Stimulated activated naive CD8-positive, alpha-beta T cell treated with anti-CD3 and anti-CD28 coated beads, Interleukin-15, Interleukin-2, amounts not matched to agents 100 ng/mL and 50 ng/mL, for 24 hours (primary cell): ENCODE measurements at regions not wholly inside any gene's neighbourhood (a gene's known extent, or its start where the extent isn't known, plus 50 kb on each side); places are given as distances from the start of the nearest gene placed in this dataset.
"Not testable (repeated sequence)": the region's sequence is repeated elsewhere in the genome, so short reads cannot be mapped to it uniquely, and the experiment has no call there.

ENCODE experiments used
- H3K27ac Mint-ChIP-seq: one replicate; pipeline ENCODE4 v1.8.0; 2021; ENCODE audit warnings: mild to moderate bottlenecking, mixed read lengths
- H3K27me3 Mint-ChIP-seq: one replicate; pipeline ENCODE4 v1.8.0; 2021; ENCODE audit warnings: mixed read lengths
- H3K36me3 Mint-ChIP-seq: one replicate; pipeline ENCODE4 v1.8.0; 2021; ENCODE audit warnings: low read depth, mixed read lengths
- H3K4me1 Mint-ChIP-seq: one replicate; pipeline ENCODE4 v1.8.0; 2021; ENCODE audit warnings: low read depth, mixed read lengths
- H3K4me3 Mint-ChIP-seq: one replicate; pipeline ENCODE4 v1.8.0; 2021; ENCODE audit warnings: mild to moderate bottlenecking, mixed read lengths
- H3K9me3 Mint-ChIP-seq: one replicate; pipeline ENCODE4 v1.8.0; 2021; ENCODE audit warnings: mixed read lengths

- Mint-ChIP-seq H3K27ac (no peak overlapping the region), H3K9me3 (no peaks in the 10 kb centered on the region), H3K36me3 (no peaks in the 10 kb centered on the region), H3K4me3 (no peak overlapping the region), H3K4me1 (peaks cover 3% of the 10 kb centered on the region), H3K27me3 (peaks cover 6% of the 10 kb centered on the region)
These were observed 488.3 kb upstream of the ADARB2 start for GRCh38 chr10:2225609-2226008.

- no peak overlapping the region for H3K4me3 Mint-ChIP-seq
- H3K4me1 Mint-ChIP-seq = peaks cover 3% of the 10 kb centered on the region
- H3K36me3 Mint-ChIP-seq = no peaks in the 10 kb centered on the region
- H3K27me3 Mint-ChIP-seq = peaks cover 3% of the 10 kb centered on the region
- H3K27ac Mint-ChIP-seq = no peak overlapping the region
- no peaks in the 10 kb centered on the region for H3K9me3 Mint-ChIP-seq
These were observed 486.4 kb upstream of the ADARB2 start for GRCh38 chr10:2223548-2224320.

GRCh38 chr10:2222631-2223030, 485.3 kb upstream of the ADARB2 start:
- Mint-ChIP-seq H3K4me3 (no peak overlapping the region), H3K36me3 (no peaks in the 10 kb centered on the region)

GRCh38 chr10:2214805-2215204, 477.5 kb upstream of the ADARB2 start:
- Mint-ChIP-seq H3K4me3 (no peak overlapping the region), H3K36me3 (no peaks in the 10 kb centered on the region), H3K9me3 (no peaks in the 10 kb centered on the region), H3K27me3 (peaks cover 11% of the 10 kb centered on the region), H3K4me1 (no peaks in the 10 kb centered on the region), H3K27ac (no peak overlapping the region)

More at GRCh38 chr10:2222631-2223030, 485.3 kb upstream of the ADARB2 start:
- peaks cover 3% of the 10 kb centered on the region for H3K27me3 Mint-ChIP-seq
- no peak overlapping the region for H3K27ac Mint-ChIP-seq
- no peaks in the 10 kb centered on the region for H3K9me3 Mint-ChIP-seq
- peaks cover 3% of the 10 kb centered on the region for H3K4me1 Mint-ChIP-seq

- Mint-ChIP-seq H3K27ac (no peak overlapping the region), H3K4me1 (no peaks in the 10 kb centered on the region), H3K9me3 (no peaks in the 10 kb centered on the region), H3K27me3 (peaks cover 11% of the 10 kb centered on the region), H3K4me3 (no peak overlapping the region), H3K36me3 (no peaks in the 10 kb centered on the region)
These were observed 476.8 kb upstream of the ADARB2 start for GRCh38 chr10:2214092-2214491.

GRCh38 chr10:2212244-2212834, 475.0 kb upstream of the ADARB2 start:
- Mint-ChIP-seq H3K4me3 (no peak overlapping the region), H3K36me3 (no peaks in the 10 kb centered on the region), H3K27me3 (peaks cover 11% of the 10 kb centered on the region), H3K9me3 (no peaks in the 10 kb centered on the region), H3K27ac (no peak overlapping the region), H3K4me1 (no peaks in the 10 kb centered on the region)

DNA sequence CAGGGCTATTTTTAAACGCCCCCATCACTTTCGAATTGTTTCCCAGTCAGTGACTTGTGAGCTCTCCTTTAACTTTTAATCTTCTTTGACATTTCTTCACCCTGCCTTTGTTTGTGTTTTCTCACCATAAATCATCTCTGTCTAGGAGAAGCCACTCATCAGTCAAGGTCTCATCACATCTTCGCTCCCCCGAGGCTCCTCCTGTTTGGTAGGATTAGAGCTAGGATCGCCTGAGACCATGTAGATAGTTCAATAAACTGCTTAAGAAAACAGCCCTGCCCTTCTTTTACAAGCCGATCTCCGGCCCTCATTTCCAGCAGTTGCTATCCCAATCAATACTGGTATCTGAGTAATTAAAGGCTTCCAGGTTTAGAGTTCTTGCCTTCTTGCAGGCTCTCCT, 472.8 kb upstream of the ADARB2 start:
- Mint-ChIP-seq H3K9me3 (no peaks in the 10 kb centered on the region), H3K4me3 (no peak overlapping the region), H3K27me3 (peaks cover 12% of the 10 kb centered on the region), H3K4me1 (no peaks in the 10 kb centered on the region), H3K36me3 (no peaks in the 10 kb centered on the region), H3K27ac (no peak overlapping the region)

GRCh38 chr10:2208106-2208505, 470.8 kb upstream of the ADARB2 start:
- H3K27ac Mint-ChIP-seq = no peak overlapping the region

DNA sequence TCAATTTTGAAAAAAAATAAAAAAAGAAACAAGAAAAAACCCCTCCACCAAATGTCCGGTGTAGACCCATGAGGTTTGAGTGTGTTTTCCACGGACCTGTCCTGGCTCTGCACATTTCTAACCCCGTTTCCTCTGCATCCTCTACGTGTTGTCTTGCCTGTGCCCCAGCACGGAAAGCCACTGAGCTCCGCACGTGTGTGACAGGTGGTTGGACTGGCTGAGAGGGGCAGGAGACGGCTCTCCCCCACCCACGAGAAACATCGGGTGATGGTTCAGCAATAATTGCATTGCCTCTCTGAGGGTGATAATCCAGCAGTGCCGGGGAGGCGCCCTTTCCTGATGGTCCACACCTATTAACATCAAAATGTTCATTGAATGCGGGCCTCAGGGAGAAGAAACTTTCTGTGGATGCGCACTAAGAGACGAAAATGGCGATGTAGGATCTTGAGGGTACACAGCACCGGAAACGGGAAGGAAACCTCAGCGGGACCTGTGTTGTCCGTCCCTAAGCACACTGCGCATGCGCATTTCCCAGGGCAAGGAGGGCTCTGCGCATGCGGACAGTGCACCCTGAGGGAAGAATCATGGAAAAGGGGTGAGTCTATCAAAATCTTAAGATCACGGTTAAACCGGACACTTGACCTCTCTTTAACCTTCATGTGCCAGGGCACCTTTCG, 470.1 kb upstream of the ADARB2 start:
- Mint-ChIP-seq H3K27ac (no peak overlapping the region), H3K4me3 (no peak overlapping the region), H3K36me3 (no peaks in the 10 kb centered on the region), H3K4me1 (no peaks in the 10 kb centered on the region), H3K27me3 (peaks cover 23% of the 10 kb centered on the region), H3K9me3 (no peaks in the 10 kb centered on the region)

More at GRCh38 chr10:2208106-2208505, 470.8 kb upstream of the ADARB2 start:
- Mint-ChIP-seq H3K4me1 (no peaks in the 10 kb centered on the region), H3K27me3 (peaks cover 23% of the 10 kb centered on the region), H3K4me3 (no peak overlapping the region), H3K36me3 (no peaks in the 10 kb centered on the region), H3K9me3 (no peaks in the 10 kb centered on the region)

DNA sequence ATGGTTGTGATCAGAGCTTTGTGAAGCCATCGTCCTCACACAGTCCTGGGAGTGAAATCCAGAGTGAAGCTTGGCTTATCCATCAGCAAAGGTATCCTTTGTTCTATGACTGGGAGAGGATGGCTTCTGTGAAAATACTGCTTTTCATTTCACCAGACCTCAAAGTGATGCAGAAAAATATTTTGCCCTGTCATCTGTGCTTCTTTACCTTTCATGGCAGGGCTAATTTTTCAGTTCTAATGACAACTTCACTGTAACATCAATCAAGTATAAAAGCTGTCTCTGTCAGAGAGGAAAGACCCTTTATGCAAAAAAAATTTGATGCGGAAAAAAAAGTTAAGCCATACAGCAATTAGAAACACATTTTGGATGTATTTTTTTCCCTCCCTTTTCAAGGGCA, 468.1 kb upstream of the ADARB2 start:
- no peaks in the 10 kb centered on the region for H3K36me3 Mint-ChIP-seq
- peaks cover 22% of the 10 kb centered on the region for H3K27me3 Mint-ChIP-seq
- no peaks in the 10 kb centered on the region for H3K4me1 Mint-ChIP-seq
- no peak overlapping the region for H3K4me3 Mint-ChIP-seq
- H3K27ac Mint-ChIP-seq = no peak overlapping the region
- H3K9me3 Mint-ChIP-seq = no peaks in the 10 kb centered on the region

DNA sequence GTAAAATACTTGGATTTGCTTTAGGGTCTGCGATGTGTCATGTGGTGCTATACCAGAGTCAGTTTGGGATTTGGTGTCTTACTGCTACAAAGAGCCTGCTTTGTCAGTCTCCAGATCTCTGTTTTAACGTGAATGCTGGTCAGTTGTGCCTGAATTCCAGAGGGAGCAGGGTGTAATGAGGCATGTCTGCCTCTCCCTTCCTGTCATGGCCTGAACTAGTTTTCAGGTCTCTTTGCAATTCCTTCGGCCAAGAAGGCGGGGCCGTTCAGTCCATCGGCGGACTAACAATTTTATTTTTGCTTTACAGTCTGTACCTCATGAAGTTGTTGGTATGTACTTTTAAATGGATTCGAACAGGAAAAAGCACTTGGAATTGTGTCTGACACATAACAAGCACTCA, 465.1 kb upstream of the ADARB2 start:
- Mint-ChIP-seq H3K4me1 (no peaks in the 10 kb centered on the region), H3K9me3 (no peaks in the 10 kb centered on the region), H3K4me3 (no peak overlapping the region), H3K36me3 (no peaks in the 10 kb centered on the region), H3K27ac (no peak overlapping the region), H3K27me3 (peaks cover 16% of the 10 kb centered on the region)

DNA sequence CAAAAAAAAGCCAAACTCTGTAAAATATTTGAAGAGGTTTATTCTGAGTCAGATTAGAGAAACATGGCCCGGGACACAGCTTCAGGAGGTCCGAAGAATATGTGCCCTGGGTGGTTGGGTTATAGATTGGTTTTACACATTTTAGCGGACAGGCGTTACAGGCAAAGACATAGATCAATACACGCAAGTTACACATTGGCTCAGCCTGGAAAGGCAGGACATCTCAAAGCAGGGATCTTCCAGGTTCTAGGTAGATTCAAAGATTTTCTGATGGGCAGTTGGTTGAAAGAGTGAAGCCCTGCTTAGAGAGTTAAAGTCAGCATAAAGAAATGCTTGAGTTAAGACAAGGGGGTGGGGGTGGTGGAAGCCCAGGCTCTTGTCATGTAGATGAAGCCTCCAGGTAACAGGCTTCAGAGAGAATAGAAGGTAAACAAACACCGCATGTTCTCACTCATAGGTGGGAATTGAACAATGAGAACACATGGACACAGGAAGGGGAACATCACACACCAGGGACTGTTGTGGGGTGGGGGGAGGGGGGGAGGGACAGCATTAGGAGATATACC, 464.3 kb upstream of the ADARB2 start:
- H3K27me3 Mint-ChIP-seq = peaks cover 21% of the 10 kb centered on the region
- no peaks in the 10 kb centered on the region for H3K4me1 Mint-ChIP-seq

GRCh38 chr10:2197663-2198062, 460.3 kb upstream of the ADARB2 start:
- no peaks in the 10 kb centered on the region for H3K4me1 Mint-ChIP-seq
- H3K9me3 Mint-ChIP-seq = peaks cover 12% of the 10 kb centered on the region
- H3K36me3 Mint-ChIP-seq = no peaks in the 10 kb centered on the region
- H3K4me3 Mint-ChIP-seq = no peak overlapping the region
- no peak overlapping the region for H3K27ac Mint-ChIP-seq
- peaks cover 16% of the 10 kb centered on the region for H3K27me3 Mint-ChIP-seq

More for the DNA sequence above, 464.3 kb upstream of the ADARB2 start:
- Mint-ChIP-seq H3K4me3 (no peak overlapping the region), H3K9me3 (peaks cover 4% of the 10 kb centered on the region), H3K27ac (no peak overlapping the region), H3K36me3 (no peaks in the 10 kb centered on the region)

- no peak overlapping the region for H3K4me3 Mint-ChIP-seq
- no peaks in the 10 kb centered on the region for H3K36me3 Mint-ChIP-seq
- no peaks in the 10 kb centered on the region for H3K4me1 Mint-ChIP-seq
- peaks cover 12% of the 10 kb centered on the region for H3K9me3 Mint-ChIP-seq
- no peak overlapping the region for H3K27ac Mint-ChIP-seq
- H3K27me3 Mint-ChIP-seq = peaks cover 16% of the 10 kb centered on the region
These were observed 458.9 kb upstream of the ADARB2 start for GRCh38 chr10:2196272-2196671.

DNA sequence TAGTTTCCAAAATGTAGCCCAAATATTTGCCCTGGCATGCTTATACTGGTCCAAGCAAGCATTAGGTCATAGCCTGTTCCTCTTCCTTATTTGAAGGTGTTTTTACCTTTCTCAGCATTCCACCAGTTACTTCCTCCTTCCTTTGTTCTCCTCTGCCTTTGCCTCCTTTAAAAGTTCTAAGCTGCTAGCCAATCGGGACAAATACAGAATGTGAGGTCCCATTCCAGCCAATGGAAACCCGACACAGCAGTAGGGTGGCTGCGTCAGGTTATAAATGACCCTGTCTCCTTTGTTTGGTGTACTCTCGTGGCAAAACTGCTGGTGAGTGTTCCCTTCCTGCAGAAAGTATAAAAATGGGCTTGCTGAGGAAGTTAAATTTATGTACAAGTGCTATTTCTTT, 452.0 kb upstream of the ADARB2 start:
- not testable (repeated sequence) for H3K27me3 Mint-ChIP-seq, H3K27ac Mint-ChIP-seq, H3K36me3 Mint-ChIP-seq, H3K9me3 Mint-ChIP-seq, H3K4me3 Mint-ChIP-seq, H3K4me1 Mint-ChIP-seq
